WTC11 (cell line): ENCODE measurements at regions not wholly inside any gene's neighbourhood (a gene's known extent, or its start where the extent isn't known, plus 50 kb on each side); places are given as distances from the start of the nearest gene placed in this dataset.
A peak's percentile ranks its signal among the peaks of the same experiment; 100 is the strongest.

ENCODE experiments used
- ATAC-seq: fragments of 200-7000 bp; cut with Tn5 transposase; 2 replicates; pipeline ENCODE4 v1.10.0; 2021; ENCODE audit warnings: mild to moderate bottlenecking, moderate library complexity
- CTCF ChIA-PET: fragments of 300-600 bp; sonication (Branson Sonifier 250); formaldehyde crosslinking; loops from one replicate; lab custom pipeline; 2021; ENCODE audit warnings: antibody characterized with exemption; lab: Charles Lee
- POLR2A ChIA-PET: fragments of 350-600 bp; sonication (Branson Sonifier 250); formaldehyde crosslinking; loops from one replicate; lab custom pipeline; 2021; ENCODE audit warnings: antibody characterized with exemption; lab: Charles Lee
- DNase-seq: peaks from one replicate; pipeline ENCODE4 v3.0.0; 2021; ENCODE audit warnings: low spot score
- H3K27ac Mint-ChIP-seq: 2 replicates; pipeline ENCODE4 v1.8.0; 2021; ENCODE audit warnings: mixed read lengths
- H3K27me3 Mint-ChIP-seq: 2 replicates; pipeline ENCODE4 v1.8.0; 2021; ENCODE audit warnings: low read depth, mild to moderate bottlenecking, moderate library complexity, mixed read lengths
- H3K36me3 Mint-ChIP-seq: 2 replicates; pipeline ENCODE4 v1.8.0; 2021; ENCODE audit warnings: mixed read lengths
- H3K4me1 Mint-ChIP-seq: 2 replicates; pipeline ENCODE4 v1.8.0; 2022; ENCODE audit warnings: mixed read lengths
- H3K4me3 Mint-ChIP-seq: 2 replicates; pipeline ENCODE4 v1.8.0; 2021; ENCODE audit warnings: mild to moderate bottlenecking, moderate library complexity, mixed read lengths
- H3K9me3 Mint-ChIP-seq: 2 replicates; pipeline ENCODE4 v1.8.0; 2021; ENCODE audit warnings: mixed read lengths
- ATF1 ChIP-seq: sonication (generic); formaldehyde crosslinking; IDR thresholded peaks from 2 replicates; pipeline ENCODE4 v1.8.1; 2023; ENCODE audit warnings: mild to moderate bottlenecking, moderate library complexity, missing genetic modification reagents
- ATF3 ChIP-seq: sonication (generic); formaldehyde crosslinking; conservative IDR thresholded peaks from 2 replicates; pipeline ENCODE4 v1.8.1; 2022; ENCODE audit warnings: mild to moderate bottlenecking, missing genetic modification reagents
- CBFB ChIP-seq: sonication (generic); formaldehyde crosslinking; IDR thresholded peaks from 2 replicates; pipeline ENCODE4 v1.8.1; 2022; ENCODE audit warnings: mild to moderate bottlenecking, low read depth, missing genetic modification reagents
- E2F4 ChIP-seq: sonication (generic); formaldehyde crosslinking; IDR thresholded peaks from 2 replicates; pipeline ENCODE4 v1.8.1; 2022; ENCODE audit warnings: low read depth, mild to moderate bottlenecking, moderate library complexity, missing genetic modification reagents, borderline replicate concordance
- GABPB1 ChIP-seq: sonication (generic); formaldehyde crosslinking; IDR thresholded peaks from 2 replicates; pipeline ENCODE4 v1.8.1; 2023; ENCODE audit warnings: mild to moderate bottlenecking, missing genetic modification reagents
- GTF2I ChIP-seq: fragments of 250-450 bp; sonication (Bioruptor Pico); conservative IDR thresholded peaks from 2 replicates; pipeline ENCODE4 v1.4.0; 2021; ENCODE audit warnings: mild to moderate bottlenecking
- MAX ChIP-seq: sonication (generic); formaldehyde crosslinking; IDR thresholded peaks from 2 replicates; pipeline ENCODE4 v1.8.0; 2022; ENCODE audit warnings: mild to moderate bottlenecking, missing genetic modification reagents
- NR2C2 ChIP-seq: sonication (generic); formaldehyde crosslinking; IDR thresholded peaks from 2 replicates; pipeline ENCODE4 v1.8.0; 2022; ENCODE audit warnings: mild to moderate bottlenecking, missing genetic modification reagents
- OVOL2 ChIP-seq: fragments of 250-450 bp; sonication (Bioruptor Pico); IDR thresholded peaks from 2 replicates; pipeline ENCODE4 v1.9.0; 2021; ENCODE audit warnings: mild to moderate bottlenecking, borderline replicate concordance
- TEAD1 ChIP-seq: sonication (generic); formaldehyde crosslinking; IDR thresholded peaks from 2 replicates; pipeline ENCODE4 v1.8.0; 2022; ENCODE audit warnings: mild to moderate bottlenecking, missing genetic modification reagents
- TP53 ChIP-seq: sonication (generic); formaldehyde crosslinking; IDR thresholded peaks from 2 replicates; pipeline ENCODE4 v1.8.1; 2023; ENCODE audit warnings: mild to moderate bottlenecking, missing genetic modification reagents
- ZNF416 ChIP-seq: fragments of 250-450 bp; sonication (Bioruptor Pico); IDR thresholded peaks from 2 replicates; pipeline ENCODE4 v1.9.0; 2021; ENCODE audit warnings: mild to moderate bottlenecking, inconsistent platforms
- ZNF512 ChIP-seq: sonication (generic); formaldehyde crosslinking; IDR thresholded peaks from 2 replicates; pipeline ENCODE4 v1.8.1; 2022; ENCODE audit warnings: missing genetic modification reagents, borderline replicate concordance
- ZNF671 ChIP-seq: fragments of 250-450 bp; sonication (Bioruptor Pico); IDR thresholded peaks from 2 replicates; pipeline ENCODE4 v1.8.0; 2021; ENCODE audit warnings: mild to moderate bottlenecking
- TF ChIP-seq, protein P1 (sequence below): sonication (generic); formaldehyde crosslinking; IDR thresholded peaks from 2 replicates; pipeline ENCODE4 v1.8.1; 2022; ENCODE audit warnings: mild to moderate bottlenecking, moderate library complexity, missing genetic modification reagents
- TF ChIP-seq, protein P2 (sequence below): sonication (generic); formaldehyde crosslinking; IDR thresholded peaks from 2 replicates; pipeline ENCODE4 v1.8.0; 2023; ENCODE audit warnings: mild to moderate bottlenecking, missing genetic modification reagents
- TF ChIP-seq, protein P3 (sequence below): sonication (generic); formaldehyde crosslinking; IDR thresholded peaks from 2 replicates; pipeline ENCODE4 v1.8.0; 2022; ENCODE audit warnings: mild to moderate bottlenecking, missing genetic modification reagents
- TF ChIP-seq, protein P4 (sequence below): sonication (generic); formaldehyde crosslinking; IDR thresholded peaks from 2 replicates; pipeline ENCODE4 v1.8.1; 2023; ENCODE audit warnings: mild to moderate bottlenecking, moderate library complexity, missing genetic modification reagents

- peaks cover 9% of the 10 kb centered on the region; the same call in 1 of the 2 replicates for H3K27me3 Mint-ChIP-seq
- TF ChIP-seq ATF3 (CRISPR knock-in tag), result no peak
- TF ChIP-seq OVOL2 (CRISPR knock-in tag), result no peak
- no peak for TF ChIP-seq ZNF512 (CRISPR knock-in tag)
- TF ChIP-seq ATF1 (CRISPR knock-in tag), result no peak
- TF ChIP-seq MAX (CRISPR knock-in tag), result no peak
- no peak for TF ChIP-seq GABPB1
- TF ChIP-seq, protein P1, sequence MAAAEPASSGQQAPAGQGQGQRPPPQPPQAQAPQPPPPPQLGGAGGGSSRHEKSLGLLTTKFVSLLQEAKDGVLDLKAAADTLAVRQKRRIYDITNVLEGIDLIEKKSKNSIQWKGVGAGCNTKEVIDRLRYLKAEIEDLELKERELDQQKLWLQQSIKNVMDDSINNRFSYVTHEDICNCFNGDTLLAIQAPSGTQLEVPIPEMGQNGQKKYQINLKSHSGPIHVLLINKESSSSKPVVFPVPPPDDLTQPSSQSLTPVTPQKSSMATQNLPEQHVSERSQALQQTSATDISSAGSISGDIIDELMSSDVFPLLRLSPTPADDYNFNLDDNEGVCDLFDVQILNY, result no peak
- TF ChIP-seq, protein P2, sequence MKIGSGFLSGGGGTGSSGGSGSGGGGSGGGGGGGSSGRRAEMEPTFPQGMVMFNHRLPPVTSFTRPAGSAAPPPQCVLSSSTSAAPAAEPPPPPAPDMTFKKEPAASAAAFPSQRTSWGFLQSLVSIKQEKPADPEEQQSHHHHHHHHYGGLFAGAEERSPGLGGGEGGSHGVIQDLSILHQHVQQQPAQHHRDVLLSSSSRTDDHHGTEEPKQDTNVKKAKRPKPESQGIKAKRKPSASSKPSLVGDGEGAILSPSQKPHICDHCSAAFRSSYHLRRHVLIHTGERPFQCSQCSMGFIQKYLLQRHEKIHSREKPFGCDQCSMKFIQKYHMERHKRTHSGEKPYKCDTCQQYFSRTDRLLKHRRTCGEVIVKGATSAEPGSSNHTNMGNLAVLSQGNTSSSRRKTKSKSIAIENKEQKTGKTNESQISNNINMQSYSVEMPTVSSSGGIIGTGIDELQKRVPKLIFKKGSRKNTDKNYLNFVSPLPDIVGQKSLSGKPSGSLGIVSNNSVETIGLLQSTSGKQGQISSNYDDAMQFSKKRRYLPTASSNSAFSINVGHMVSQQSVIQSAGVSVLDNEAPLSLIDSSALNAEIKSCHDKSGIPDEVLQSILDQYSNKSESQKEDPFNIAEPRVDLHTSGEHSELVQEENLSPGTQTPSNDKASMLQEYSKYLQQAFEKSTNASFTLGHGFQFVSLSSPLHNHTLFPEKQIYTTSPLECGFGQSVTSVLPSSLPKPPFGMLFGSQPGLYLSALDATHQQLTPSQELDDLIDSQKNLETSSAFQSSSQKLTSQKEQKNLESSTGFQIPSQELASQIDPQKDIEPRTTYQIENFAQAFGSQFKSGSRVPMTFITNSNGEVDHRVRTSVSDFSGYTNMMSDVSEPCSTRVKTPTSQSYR, result no peak
- no peak for TF ChIP-seq NR2C2 (CRISPR knock-in tag)
- TF ChIP-seq E2F4 (CRISPR knock-in tag), result no peak
- no peak for TF ChIP-seq ZNF671 (CRISPR knock-in tag)
- no peak for TF ChIP-seq CBFB (CRISPR knock-in tag)
- TF ChIP-seq ZNF416, result no peak
- H3K36me3 Mint-ChIP-seq, result peaks cover 4% of the 10 kb centered on the region
- ATAC-seq, result no peak
- H3K4me3 Mint-ChIP-seq, result no peak overlapping the region
- no peak overlapping the region for H3K27ac Mint-ChIP-seq
- DNase-seq, result no peak
- H3K9me3 Mint-ChIP-seq, result peaks cover 10% of the 10 kb centered on the region
- ChIA-PET POLR2A (interaction anchor here (0.6 kb wide), 1 partner anchor 41 kb away, joined by 3 read pairs; no protein-coding TSS in a partner anchor), CTCF (no interaction called here)
- peaks cover 34% of the 10 kb centered on the region for H3K4me1 Mint-ChIP-seq
Observed at GRCh38 chr4:151887816-151888180, 127.0 kb upstream of the GATB start.

GRCh38 chr4:151887031-151887815 is 126.4 kb upstream of the GATB start:
- no peak for TF ChIP-seq GABPB1
- TF ChIP-seq, all 79 proteins: peak for 0
- Mint-ChIP-seq H3K4me1 (peaks cover 32% of the 10 kb centered on the region), H3K4me3 (no peak overlapping the region), H3K9me3 (peaks cover 10% of the 10 kb centered on the region), H3K27ac (no peak overlapping the region), H3K27me3 (peaks cover 9% of the 10 kb centered on the region; the same call in 1 of the 2 replicates), H3K36me3 (peaks cover 4% of the 10 kb centered on the region)
- ChIA-PET POLR2A (interaction anchor here (0.5 to 0.6 kb wide), 2 partner anchors 41 to 81 kb away, joined by 3 read pairs; no protein-coding TSS in a partner anchor), CTCF (no interaction called here)
- ATAC-seq (no peak; the same call in 1 of the 2 replicates), DNase-seq (no peak)

- Mint-ChIP-seq H3K4me1 (peaks cover 38% of the 10 kb centered on the region), H3K36me3 (peaks cover 4% of the 10 kb centered on the region), H3K9me3 (peaks cover 13% of the 10 kb centered on the region), H3K4me3 (no peak overlapping the region), H3K27ac (no peak overlapping the region), H3K27me3 (peaks cover 3% of the 10 kb centered on the region; the same call in 1 of the 2 replicates)
- ChIA-PET CTCF (no interaction called here), POLR2A (no interaction called here)
- DNase-seq, result no peak
- ATAC-seq, result no peak
- TF ChIP-seq TP53 (CRISPR knock-in tag) (no peak), ZNF671 (CRISPR knock-in tag) (no peak), GTF2I (CRISPR knock-in tag) (peak; percentile 82; the same call in 1 of the 2 replicates), TEAD1 (no peak)
- TF ChIP-seq, protein P3, sequence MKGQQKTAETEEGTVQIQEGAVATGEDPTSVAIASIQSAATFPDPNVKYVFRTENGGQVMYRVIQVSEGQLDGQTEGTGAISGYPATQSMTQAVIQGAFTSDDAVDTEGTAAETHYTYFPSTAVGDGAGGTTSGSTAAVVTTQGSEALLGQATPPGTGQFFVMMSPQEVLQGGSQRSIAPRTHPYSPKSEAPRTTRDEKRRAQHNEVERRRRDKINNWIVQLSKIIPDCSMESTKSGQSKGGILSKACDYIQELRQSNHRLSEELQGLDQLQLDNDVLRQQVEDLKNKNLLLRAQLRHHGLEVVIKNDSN (CRISPR knock-in tag), result no peak
- TF ChIP-seq, protein P4, sequence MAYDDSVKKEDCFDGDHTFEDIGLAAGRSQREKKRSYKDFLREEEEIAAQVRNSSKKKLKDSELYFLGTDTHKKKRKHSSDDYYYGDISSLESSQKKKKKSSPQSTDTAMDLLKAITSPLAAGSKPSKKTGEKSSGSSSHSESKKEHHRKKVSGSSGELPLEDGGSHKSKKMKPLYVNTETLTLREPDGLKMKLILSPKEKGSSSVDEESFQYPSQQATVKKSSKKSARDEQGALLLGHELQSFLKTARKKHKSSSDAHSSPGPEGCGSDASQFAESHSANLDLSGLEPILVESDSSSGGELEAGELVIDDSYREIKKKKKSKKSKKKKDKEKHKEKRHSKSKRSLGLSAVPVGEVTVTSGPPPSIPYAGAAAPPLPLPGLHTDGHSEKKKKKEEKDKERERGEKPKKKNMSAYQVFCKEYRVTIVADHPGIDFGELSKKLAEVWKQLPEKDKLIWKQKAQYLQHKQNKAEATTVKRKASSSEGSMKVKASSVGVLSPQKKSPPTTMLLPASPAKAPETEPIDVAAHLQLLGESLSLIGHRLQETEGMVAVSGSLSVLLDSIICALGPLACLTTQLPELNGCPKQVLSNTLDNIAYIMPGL (CRISPR knock-in tag), result no peak
Observed at GRCh38 chr4:151885123-151885522, 124.3 kb upstream of the GATB start.
